Activated CD4-positive, alpha-beta T cell treated with anti-CD3 and anti-CD28 coated beads, Interleukin-2, amount 50 U/mL, for 48 hours (primary cell): ENCODE measurements at regions not wholly inside any gene's neighbourhood (a gene's known extent, or its start where the extent isn't known, plus 50 kb on each side); places are given as distances from the start of the nearest gene placed in this dataset.

Experiments used
- DNase-seq, 2 experiments: peaks; one replicate each; pipeline ENCODE4 v3.0.0-alpha.2; 2020

GRCh38 chr2:59957504-59957903, 596.0 kb downstream of the BCL11A start:
- DNase-seq: no peak

GRCh38 chr2:59956981-59957380, 596.5 kb downstream of the BCL11A start:
- no peak for DNase-seq

DNA sequence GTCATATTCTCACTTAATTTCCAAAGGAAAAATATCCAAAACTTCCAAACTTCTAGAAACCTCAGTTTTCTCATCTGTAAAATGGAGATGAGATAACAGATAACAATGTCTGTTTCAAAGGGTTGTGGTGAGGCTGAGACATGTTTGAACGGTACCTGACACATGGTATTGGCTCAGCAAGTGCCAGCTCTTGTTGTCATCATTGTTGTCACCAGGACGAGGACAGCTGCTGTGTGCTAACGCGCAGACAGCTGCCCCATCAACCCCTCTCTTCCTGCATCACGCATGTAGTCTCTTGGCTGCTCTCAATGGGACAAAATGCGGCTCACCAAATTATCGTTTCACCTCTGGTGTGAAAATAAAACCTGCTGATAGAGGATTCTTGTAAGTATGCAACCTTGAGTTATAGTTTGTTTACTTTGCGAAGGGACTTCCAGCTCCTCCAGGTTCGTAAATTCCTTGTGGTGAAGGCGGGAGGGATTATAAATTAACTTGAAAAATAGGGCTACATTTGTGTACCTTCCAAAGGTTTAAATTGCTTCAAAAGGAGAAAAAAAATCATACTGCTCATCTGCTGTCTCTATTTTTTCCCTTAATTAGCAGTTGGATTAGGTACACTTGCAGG, 605.4 kb downstream of the BCL11A start:
- DNase-seq: no peak

- DNase-seq: no peak
Measured at GRCh38 chr2:59947209-59947608, 606.2 kb downstream of the BCL11A start.

GRCh38 chr2:59939236-59939635, 614.2 kb downstream of the BCL11A start:
- no peak for DNase-seq

DNA sequence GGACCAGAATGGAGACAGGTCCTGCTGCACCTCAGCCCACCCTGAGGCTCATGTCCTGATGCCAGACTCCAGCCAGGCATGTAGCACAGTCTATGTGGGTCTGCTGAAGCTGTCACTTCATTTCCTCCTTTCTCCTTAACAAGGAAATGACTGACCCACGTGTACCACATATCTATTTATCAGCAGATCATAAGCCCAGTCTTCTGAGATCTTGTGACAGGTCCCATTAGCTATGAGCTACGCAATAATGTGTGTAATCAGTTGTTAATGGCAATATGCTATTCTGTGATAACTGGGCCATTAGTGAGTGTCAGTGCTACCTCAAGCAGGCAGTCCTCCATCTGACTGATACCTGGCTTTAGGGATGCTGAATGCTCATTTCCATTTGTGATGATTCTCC, 615.3 kb downstream of the BCL11A start:
- no peak for DNase-seq

DNA sequence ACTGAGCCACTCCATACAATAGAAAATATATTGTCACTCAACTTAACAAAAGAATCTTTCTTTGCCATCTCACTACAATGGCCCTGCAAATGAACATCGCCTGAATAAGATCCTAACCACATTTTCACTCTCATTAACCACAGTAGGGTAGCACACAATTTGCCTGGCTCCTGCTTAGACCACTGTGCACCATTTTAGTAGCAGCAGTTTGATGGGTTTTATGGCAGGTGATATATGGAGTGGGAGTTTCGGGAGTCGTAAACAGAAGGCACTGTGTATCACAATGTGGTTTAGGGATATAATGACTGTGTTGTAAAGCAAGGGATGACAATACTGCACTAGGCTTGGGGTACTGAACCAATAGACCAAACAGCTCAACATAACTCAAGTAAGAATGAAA, 617.4 kb downstream of the BCL11A start:
- no peak for DNase-seq

DNA sequence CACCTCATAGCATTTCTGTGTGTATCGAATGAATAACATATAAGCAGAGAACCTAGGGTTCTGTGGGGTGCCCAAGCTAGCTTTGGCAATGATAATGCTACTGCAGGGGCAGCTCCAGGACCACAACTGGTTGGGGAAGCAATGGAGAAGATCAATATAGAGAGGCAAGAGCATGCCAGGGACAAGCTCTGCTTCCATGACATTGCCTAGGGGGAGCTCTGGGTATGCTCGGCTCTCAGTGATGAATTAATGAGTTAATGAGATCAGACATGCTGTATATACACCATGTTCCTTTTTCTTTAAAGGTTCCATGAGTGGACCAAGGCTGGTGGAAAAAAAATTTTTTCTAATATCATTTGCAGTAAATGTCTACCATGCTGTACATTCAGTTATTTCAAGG, 618.4 kb downstream of the BCL11A start:
- DNase-seq: no peak

GRCh38 chr2:59933948-59934347, 619.5 kb downstream of the BCL11A start:
- DNase-seq: no peak

GRCh38 chr2:59932341-59932740, 621.1 kb downstream of the BCL11A start:
- no peak for DNase-seq

DNA sequence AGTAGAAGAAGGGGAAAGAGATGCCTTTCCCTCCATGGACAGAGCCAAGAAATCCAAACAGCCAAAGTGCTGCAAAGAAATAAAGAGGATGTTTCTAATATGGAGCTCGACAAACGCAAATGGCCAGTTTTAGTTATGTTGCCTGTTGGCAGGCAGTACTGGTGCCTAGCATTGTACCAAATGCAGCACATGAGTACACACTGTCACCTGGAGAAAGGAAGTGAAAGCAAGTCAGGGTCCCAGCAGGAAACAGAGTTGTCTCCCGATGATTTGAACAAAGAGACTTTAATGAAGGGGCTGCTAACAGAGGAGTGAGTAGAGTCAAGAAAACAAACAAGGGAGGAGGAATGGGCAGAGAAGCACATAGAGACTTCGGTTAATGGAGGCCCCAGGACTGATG, 623.0 kb downstream of the BCL11A start:
- DNase-seq: no peak

DNA sequence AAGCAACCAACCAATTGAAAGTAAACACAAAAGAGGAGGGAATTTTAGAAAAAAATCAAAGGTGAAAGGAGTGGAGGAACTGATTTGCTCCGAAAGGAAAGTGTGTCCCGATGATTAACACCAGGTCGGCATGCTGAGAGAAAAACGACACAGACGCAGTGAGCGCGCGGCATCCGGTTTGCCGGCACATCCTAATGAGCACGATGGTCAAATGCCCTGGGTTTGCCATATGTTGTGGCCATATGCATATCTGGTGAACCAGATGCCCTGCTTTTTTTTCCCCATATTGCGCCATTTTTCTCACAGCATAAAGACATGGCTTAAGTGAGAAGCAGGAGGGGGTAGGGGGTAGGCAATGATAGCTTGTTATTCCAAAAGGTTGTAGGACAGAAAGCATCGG, 626.7 kb downstream of the BCL11A start:
- no peak for DNase-seq

GRCh38 chr2:59925321-59925720, 628.1 kb downstream of the BCL11A start:
- DNase-seq: no peak

DNA sequence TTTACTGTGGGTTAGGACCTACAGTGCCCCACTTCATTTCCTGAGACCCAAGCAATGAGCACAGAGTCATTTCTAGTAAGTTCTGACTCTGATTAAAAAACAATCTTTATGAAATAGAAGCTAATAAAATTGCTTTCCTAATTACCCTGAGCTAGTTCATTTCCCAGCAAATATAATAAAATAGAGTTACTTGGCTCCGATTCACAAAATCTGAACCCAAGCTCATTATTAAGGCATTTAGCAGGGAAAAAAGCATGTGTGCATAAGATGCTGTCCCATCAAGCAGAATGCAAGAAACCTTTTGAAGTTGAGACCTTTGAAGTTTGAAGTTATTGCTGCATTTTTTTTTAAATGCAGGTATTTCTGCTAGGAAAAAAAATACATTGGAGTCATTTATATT, 629.1 kb downstream of the BCL11A start:
- DNase-seq: no peak

DNA sequence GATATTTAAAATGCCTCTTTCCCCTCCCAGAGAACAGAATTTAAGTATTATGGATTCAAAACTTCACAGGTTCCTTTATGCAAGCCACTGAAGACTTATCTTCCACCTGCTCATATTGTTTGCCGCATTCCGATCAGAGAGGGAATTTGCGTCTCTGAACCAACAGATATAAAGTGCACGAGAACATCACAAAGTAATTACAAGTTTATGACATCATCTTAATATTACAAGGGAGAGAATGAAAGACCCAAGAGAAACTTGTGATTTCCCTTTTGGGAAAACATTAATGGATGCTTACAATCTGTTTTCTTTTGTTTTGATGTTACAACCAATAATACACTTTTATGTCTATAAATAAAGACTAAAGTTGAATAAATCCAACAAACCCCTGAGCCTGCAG, 631.0 kb downstream of the BCL11A start:
- no peak for DNase-seq

- DNase-seq: no peak
Measured at GRCh38 chr2:59921743-59922142, 631.7 kb downstream of the BCL11A start.

DNA sequence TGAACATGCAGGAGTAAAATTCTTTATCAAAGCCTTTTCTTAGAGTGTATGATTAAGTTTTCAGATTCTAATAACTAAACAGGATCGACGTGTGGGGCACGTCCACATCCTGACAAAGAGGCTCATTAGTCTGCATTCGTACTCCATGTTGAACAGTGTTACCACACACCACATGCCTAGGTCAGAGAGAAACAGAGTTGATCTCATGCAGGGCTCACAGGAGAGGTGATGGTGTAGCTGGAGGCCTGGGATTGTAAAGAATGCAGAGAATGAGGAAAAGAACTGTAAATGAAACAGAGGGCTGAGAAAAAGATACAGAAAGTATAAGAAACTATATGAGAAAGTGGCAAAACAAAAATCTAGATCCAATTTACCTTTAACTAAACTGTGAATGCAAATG, 632.5 kb downstream of the BCL11A start:
- no peak for DNase-seq

DNA sequence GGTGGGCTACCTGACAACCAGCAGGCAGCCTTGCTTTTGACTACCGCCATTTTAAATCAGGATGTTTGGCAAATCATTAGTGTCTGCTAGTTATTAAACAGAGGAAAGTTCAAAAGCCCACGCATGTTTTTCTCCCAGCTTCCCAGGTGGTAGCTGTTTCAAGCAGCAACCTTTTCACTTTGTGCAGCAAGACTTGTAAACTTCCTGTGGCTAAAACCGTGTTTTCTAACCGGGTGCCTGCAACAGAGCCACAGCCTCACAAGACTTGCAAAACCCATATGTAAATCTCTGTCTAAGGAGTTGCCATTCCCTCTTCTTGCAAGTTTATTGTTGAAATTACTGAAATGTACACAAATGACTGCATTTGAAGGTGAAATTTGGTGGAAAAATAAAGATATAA, 633.1 kb downstream of the BCL11A start:
- no peak for DNase-seq

DNA sequence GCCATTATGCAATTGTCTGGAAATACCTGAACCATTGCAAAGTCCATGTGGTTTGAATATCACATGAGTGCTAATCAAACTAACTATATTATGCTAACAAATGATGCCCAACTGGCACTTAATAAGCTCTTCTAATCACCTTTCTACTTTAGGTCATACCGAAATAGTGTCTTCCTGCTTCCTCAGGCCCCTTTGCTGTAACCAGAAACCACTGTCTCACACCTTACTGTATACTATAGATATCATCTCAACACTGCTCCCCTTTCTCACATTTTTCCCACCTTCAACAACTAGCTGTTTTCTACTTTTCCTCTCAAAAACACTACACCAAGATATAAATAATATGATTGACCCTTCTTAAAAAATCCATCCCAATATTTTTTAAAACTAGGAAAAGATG, 633.9 kb downstream of the BCL11A start:
- no peak for DNase-seq

GRCh38 chr2:59912042-59912441, 641.4 kb downstream of the BCL11A start:
- DNase-seq: no peak

- DNase-seq: no peak
Measured at GRCh38 chr2:59910166-59910565, 643.3 kb downstream of the BCL11A start.

DNA sequence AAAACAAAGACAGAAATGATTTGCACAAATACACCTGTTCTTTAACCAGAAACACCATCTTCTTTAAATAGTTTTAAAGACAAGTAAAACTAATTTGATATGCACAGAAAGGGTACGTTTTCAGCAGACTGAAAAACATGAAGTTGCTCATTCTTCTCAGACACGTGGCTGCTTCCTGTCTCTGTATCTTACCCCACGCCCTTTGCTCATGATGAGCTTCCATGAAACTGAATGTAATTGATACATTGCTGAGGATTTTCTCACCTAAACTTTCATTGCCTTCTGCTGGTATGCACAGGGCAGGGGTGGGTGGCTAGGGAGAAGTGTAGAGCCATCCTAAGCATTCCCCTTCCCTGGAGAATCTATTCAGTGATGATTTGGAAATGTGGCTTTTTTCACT, 644.3 kb downstream of the BCL11A start:
- DNase-seq: no peak

DNA sequence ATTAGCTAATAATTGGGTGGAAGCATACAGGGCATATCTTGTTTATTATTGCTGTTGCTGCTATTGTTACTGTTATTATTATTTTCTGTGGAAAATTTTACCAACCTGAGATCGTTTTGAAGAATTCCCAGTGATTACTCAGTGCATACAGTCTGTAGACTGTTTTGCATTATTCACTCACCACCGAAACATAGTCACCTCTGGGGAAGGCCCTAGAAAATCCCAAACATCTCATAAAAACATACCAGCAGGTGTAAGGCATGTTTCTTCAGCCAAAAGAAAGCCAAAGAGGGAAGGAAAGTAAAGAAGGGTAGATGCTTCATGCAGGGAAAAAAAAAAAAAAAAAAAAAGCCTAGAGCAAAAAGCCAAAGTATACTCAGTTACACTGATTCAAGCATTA, 647.7 kb downstream of the BCL11A start:
- no peak for DNase-seq

DNA sequence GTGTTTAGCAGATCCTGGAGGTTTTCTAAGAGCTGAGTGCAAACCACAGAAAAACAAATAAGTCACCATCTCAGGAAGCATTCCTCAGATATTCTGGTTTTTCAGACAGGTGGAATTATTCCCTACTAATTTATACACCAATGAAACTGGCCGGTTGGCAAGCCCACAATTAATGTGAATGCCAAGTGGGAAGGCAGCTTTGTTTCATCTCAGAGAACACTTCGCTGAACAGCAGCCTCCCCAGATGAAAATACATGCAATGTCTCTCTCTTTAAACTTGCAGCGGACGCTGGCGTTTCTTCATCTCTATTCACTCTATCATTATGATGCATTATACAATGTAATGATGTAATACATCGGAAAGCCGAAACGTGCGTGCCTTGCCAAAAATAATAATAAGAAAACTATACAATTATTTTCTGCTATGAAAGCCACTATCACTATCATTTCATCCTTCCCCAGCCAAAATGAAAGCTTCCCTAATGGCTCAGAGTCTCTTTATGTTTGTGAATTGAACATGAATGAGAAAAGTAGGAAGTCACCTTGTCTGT, 649.4 kb downstream of the BCL11A start:
- DNase-seq: no peak

GRCh38 chr2:59900728-59901452, 652.6 kb downstream of the BCL11A start:
- no peak for DNase-seq
